K562 (cell line): ENCODE measurements at regions not wholly inside any gene's neighbourhood (a gene's known extent, or its start where the extent isn't known, plus 50 kb on each side); places are given as distances from the start of the nearest gene placed in this dataset.

Experiments
- ATAC-seq: fragments of 200-7000 bp; cut with Tn5 transposase; 3 replicates; pipeline ENCODE4 v1.9.1; 2020; ENCODE audit warnings: moderate library complexity
- BruUV-seq: library from RNA; stranded (reverse); fragments of 400-500 nt; replicated peaks from 2 replicates; lab custom pipeline; 2021; lab: Mats Ljungman, UMichigan
- CTCF ChIA-PET: fragments of 300-600 bp; formaldehyde crosslinking; extraction: SDS; loops from one replicate; lab custom pipeline; 2021; ENCODE audit warnings: low intra/inter-chr PET ratio; lab: Yijun Ruan, JAX
- POLR2A ChIA-PET: fragments of 300-600, 350-650 bp; sonication (Branson Sonifier 250); formaldehyde crosslinking; extraction: SDS; loops from one replicate; lab custom pipeline; 2021; ENCODE audit warnings: antibody characterized with exemption, inconsistent platforms; lab: Yijun Ruan, JAX
- DNase-seq, 4 experiments: peaks; one replicate each; pipeline versions ENCODE4 v3.0.0 to v3.0.0-alpha.2; 2011 to 2018; ENCODE audit warnings: low spot score in 3 of 4, mixed read lengths in 3 of 4; ENCODE audit errors: extremely low read depth in 1 of 4
- FAIRE-seq: peaks from 2 replicates; lab custom pipeline; 2011; peaks lifted over from hg19 to GRCh38; lab: Jason Lieb, UNC
- H2AFZ ChIP-seq: 2 replicates; pipeline ENCODE4 v1.6.0; 2011; ENCODE audit warnings: low read depth, low read length, control low read depth, inconsistent platforms
- H3K27ac ChIP-seq: fragments of 200-600 bp; 3 replicates; pipeline ENCODE4 v1.8.0; 2011; ENCODE audit warnings: low read depth, mild to moderate bottlenecking, control low read depth, inconsistent platforms, low read length, moderate library complexity, mixed read lengths; ENCODE audit errors: extremely low read depth
- H3K27me3 ChIP-seq, 2 experiments: fragments of 300-600 bp in 1 of 2; 2 replicates in 1 of 2; 3 replicates in 1 of 2; pipeline versions ENCODE4 v1.6.0 to v1.8.0; 2011; ENCODE audit warnings: inconsistent platforms in 2 of 2, low read length in 2 of 2, mild to moderate bottlenecking in 1 of 2, mixed read lengths in 1 of 2, moderate library complexity in 1 of 2; ENCODE audit not compliant: control insufficient read depth in 2 of 2, insufficient read depth in 2 of 2
- H3K36me3 ChIP-seq: fragments of 300-600 bp; 3 replicates; pipeline ENCODE4 v1.8.0; 2011; ENCODE audit warnings: mild to moderate bottlenecking, low read length, inconsistent platforms; ENCODE audit not compliant: control insufficient read depth, insufficient read depth
- H3K4me1 ChIP-seq, 2 experiments: fragments of 200-600 bp in 1 of 2; replicated peaks in 1 of 2; 2 replicates in 1 of 2; 3 replicates in 1 of 2; pipeline versions ENCODE4 v1.5.1 to v1.8.0; 2011; ENCODE audit warnings: inconsistent platforms in 2 of 2, low read length in 2 of 2, mild to moderate bottlenecking in 1 of 2, mixed read lengths in 1 of 2, moderate library complexity in 1 of 2; ENCODE audit not compliant: control insufficient read depth in 2 of 2, insufficient read depth in 2 of 2
- H3K4me2 ChIP-seq: 2 replicates; pipeline ENCODE4 v1.6.1; 2011; ENCODE audit warnings: low read length, control low read depth, inconsistent platforms, mixed read lengths; ENCODE audit not compliant: insufficient read depth
- H3K4me3 ChIP-seq: fragments of 200-600 bp; sonication (generic), shearing (Covaris generic); 2 replicates; pipeline ENCODE4 v1.5.1; 2016; ENCODE audit warnings: control low read depth, inconsistent platforms
- H3K79me2 ChIP-seq: fragments of 200-600 bp; 3 replicates; pipeline ENCODE4 v1.8.0; 2011; ENCODE audit warnings: low read length, inconsistent platforms; ENCODE audit not compliant: control insufficient read depth, insufficient read depth
- H3K9ac ChIP-seq, 2 experiments: 2 replicates each; pipeline versions ENCODE4 v1.6.0 to v1.6.1; 2011; ENCODE audit warnings: low read depth in 2 of 2, low read length in 2 of 2, control low read depth in 1 of 2, inconsistent platforms in 1 of 2, mild to moderate bottlenecking in 1 of 2, mixed read lengths in 1 of 2; ENCODE audit not compliant: insufficient read depth in 1 of 2
- H3K9me1 ChIP-seq: one replicate; pipeline ENCODE4 v1.6.0; 2011; ENCODE audit warnings: inconsistent platforms, mild to moderate bottlenecking, low read length, moderate library complexity; ENCODE audit not compliant: control insufficient read depth, insufficient read depth
- H3K9me3 ChIP-seq: replicated peaks from 2 replicates; pipeline ENCODE4 v1.5.1; 2011; ENCODE audit warnings: low read depth, low read length, inconsistent platforms; ENCODE audit not compliant: control insufficient read depth, insufficient read depth
- H4K20me1 ChIP-seq: replicated peaks from 2 replicates; pipeline ENCODE4 v1.6.1; 2011; ENCODE audit warnings: low read length, inconsistent platforms, mixed read lengths; ENCODE audit not compliant: control insufficient read depth, insufficient read depth
- CEBPB ChIP-seq: fragments of 450-650 bp; IDR thresholded peaks from 2 replicates; pipeline ENCODE4 v1.6.1; 2016; ENCODE audit warnings: missing genetic modification characterization, missing compliant biosample characterization
- DEAF1 ChIP-seq: fragments of 450-650 bp; formaldehyde crosslinking; IDR thresholded peaks from 2 replicates; pipeline ENCODE4 v1.4.0; 2020; ENCODE audit warnings: mild to moderate bottlenecking, moderate library complexity
- NFXL1 ChIP-seq: fragments of 450-650 bp; formaldehyde crosslinking; IDR thresholded peaks from 2 replicates; pipeline ENCODE4 v1.4.0; 2021; ENCODE audit warnings: mild to moderate bottlenecking
- ZNF165 ChIP-seq: fragments of 250-450 bp; sonication (Bioruptor Pico); IDR thresholded peaks from 2 replicates; pipeline ENCODE4 v1.4.0; 2020; ENCODE audit warnings: borderline replicate concordance
- ZNF584 ChIP-seq: fragments of 200-800 bp; sonication (Bioruptor generic); IDR thresholded peaks from 2 replicates; pipeline ENCODE4 v1.6.1; 2016; ENCODE audit warnings: low read depth, mild to moderate bottlenecking, missing genetic modification characterization, missing compliant biosample characterization
- ZNF785 ChIP-seq: fragments of 250-450 bp; sonication (Bioruptor Pico); IDR thresholded peaks from 2 replicates; pipeline ENCODE4 v1.4.0; 2020; ENCODE audit warnings: mild to moderate bottlenecking
- WGBS: fragments of 100-300 bp; shearing (Covaris generic); methylation state at CpG from one replicate; pipeline ENCODE4 v1.1.6; 2016; ENCODE audit warnings: low coverage, mixed read lengths; ENCODE audit not compliant: insufficient coverage; ENCODE audit errors: missing lambda C conversion rate; 5-methylcytosine and 5-hydroxymethylcytosine counted together
- in situ Hi-C: fragments of 300-500 bp; cut with MboI; formaldehyde crosslinking; loops from 4 replicates; pipeline ENCODE4 v1.15.0; 2018; ENCODE audit warnings: inconsistent platforms, mixed read lengths
- intact Hi-C: fragments of 100-400 bp; cut with micrococcal nuclease; formaldehyde crosslinking; loops from 2 replicates; pipeline ENCODE4 v1.14.2; 2022
- TF ChIP-seq, protein P1 (sequence below): fragments of 450-650 bp; IDR thresholded peaks from 2 replicates; pipeline ENCODE4 v1.6.1; 2016; ENCODE audit warnings: mild to moderate bottlenecking
- TF ChIP-seq, protein P2 (sequence below): fragments of 250-450 bp; sonication (Bioruptor Pico); IDR thresholded peaks from 2 replicates; pipeline ENCODE4 v1.5.1; 2021; ENCODE audit warnings: mild to moderate bottlenecking

GRCh38 chr16:76791151-76791550, 399.8 kb upstream of the MON1B start (continued):
- TF ChIP-seq, protein P1, sequence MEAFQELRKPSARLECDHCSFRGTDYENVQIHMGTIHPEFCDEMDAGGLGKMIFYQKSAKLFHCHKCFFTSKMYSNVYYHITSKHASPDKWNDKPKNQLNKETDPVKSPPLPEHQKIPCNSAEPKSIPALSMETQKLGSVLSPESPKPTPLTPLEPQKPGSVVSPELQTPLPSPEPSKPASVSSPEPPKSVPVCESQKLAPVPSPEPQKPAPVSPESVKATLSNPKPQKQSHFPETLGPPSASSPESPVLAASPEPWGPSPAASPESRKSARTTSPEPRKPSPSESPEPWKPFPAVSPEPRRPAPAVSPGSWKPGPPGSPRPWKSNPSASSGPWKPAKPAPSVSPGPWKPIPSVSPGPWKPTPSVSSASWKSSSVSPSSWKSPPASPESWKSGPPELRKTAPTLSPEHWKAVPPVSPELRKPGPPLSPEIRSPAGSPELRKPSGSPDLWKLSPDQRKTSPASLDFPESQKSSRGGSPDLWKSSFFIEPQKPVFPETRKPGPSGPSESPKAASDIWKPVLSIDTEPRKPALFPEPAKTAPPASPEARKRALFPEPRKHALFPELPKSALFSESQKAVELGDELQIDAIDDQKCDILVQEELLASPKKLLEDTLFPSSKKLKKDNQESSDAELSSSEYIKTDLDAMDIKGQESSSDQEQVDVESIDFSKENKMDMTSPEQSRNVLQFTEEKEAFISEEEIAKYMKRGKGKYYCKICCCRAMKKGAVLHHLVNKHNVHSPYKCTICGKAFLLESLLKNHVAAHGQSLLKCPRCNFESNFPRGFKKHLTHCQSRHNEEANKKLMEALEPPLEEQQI: no peak
- TF ChIP-seq, all 486 proteins: peak for 0

DNA sequence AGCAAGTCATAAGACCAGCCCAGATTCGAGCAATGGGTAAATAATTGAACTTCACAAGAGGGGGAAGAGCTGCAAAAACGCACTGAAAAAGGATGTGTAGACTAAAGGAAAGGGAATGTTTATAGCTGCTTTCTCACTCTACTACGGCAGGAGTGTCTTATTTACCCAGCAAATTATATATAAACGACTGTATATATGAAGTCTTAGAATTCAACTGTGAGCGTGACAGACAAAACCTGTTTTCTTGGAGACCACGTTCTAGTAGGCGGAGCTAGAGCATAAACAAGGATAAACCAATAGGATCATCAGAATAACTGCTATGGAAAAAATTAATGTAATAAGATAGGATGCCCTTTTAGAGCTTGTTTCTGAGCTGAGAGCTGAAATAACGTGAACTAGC, 394.6 kb upstream of the MON1B start:
- Histone ChIP-seq H4K20me1 (no peaks in the 10 kb centered on the region), H3K4me3 (no peak overlapping the region), H3K4me2 (no peak overlapping the region), H3K9me3 (no peaks in the 10 kb centered on the region), H3K79me2 (no peaks in the 10 kb centered on the region; the same call in 2 of the 3 replicates), H3K4me1 (no peaks in the 10 kb centered on the region), H2AFZ (no peak overlapping the region), H3K27me3 (no peaks in the 10 kb centered on the region), H3K9me1 (no peaks in the 10 kb centered on the region), H3K9ac (no peak overlapping the region), H3K27ac (no peak overlapping the region), H3K36me3 (no peaks in the 10 kb centered on the region)
- POLR2A ChIA-PET: no interaction called here
- no peak for FAIRE-seq
- ATAC-seq: no peak
- CTCF ChIA-PET: no interaction called here
- no peak for TF ChIP-seq ZNF165 (CRISPR knock-in tag)
- no peak for TF ChIP-seq CEBPB (tag)
- TF ChIP-seq, protein P2, sequence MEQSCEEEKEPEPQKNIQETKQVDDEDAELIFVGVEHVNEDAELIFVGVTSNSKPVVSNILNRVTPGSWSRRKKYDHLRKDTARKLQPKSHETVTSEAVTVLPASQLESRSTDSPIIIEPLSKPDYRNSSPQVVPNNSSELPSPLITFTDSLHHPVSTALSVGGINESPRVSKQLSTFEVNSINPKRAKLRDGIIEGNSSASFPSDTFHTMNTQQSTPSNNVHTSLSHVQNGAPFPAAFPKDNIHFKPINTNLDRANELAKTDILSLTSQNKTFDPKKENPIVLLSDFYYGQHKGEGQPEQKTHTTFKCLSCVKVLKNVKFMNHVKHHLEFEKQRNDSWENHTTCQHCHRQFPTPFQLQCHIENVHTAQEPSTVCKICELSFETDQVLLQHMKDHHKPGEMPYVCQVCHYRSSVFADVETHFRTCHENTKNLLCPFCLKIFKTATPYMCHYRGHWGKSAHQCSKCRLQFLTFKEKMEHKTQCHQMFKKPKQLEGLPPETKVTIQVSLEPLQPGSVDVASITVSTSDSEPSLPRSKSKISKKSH: no peak
- no peak for TF ChIP-seq NFXL1
- TF ChIP-seq ZNF785 (CRISPR knock-in tag): no peak
- TF ChIP-seq ZNF584 (CRISPR knock-in tag): no peak
- no peak for TF ChIP-seq DEAF1
- intact Hi-C loops: no loop called here
- BruUV-seq: no TSS peak
- in situ Hi-C loops: no loop called here
- 0% methylated on average over 8 of the region's 8 CpGs for WGBS
- DNase-seq: no peak
